ENCODE measurements at regions not wholly inside any gene's neighbourhood (a gene's known extent, or its start where the extent isn't known, plus 50 kb on each side); places are given as distances from the start of the nearest gene placed in this dataset.

- DNase-seq = no peak
Observed at GRCh38 chr6:138008791-138009190, 98.4 kb downstream of the PERP start.

DNA sequence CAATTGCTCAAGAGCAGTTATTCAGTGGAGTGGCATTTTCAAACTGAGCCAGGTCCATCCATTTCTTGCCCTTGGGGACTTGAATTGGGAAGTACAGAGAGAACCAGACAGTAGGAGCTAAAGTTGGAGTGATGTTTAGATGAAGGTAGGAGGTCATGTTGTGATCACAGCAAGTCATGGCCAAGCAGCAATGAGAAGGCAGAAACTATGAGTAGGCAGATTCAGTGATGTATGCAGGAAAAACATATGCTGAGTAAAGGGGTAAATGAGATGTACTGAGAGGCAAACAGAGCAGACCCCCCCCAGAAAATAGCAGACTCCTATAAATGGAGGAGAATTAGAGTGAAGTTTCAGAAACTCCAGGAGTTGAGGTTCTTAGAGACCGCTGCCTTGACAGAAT is 95.8 kb downstream of the PERP start:
- no peak for DNase-seq

- no peak for DNase-seq
Observed at GRCh38 chr6:138012682-138013081, 94.5 kb downstream of the PERP start.

DNA sequence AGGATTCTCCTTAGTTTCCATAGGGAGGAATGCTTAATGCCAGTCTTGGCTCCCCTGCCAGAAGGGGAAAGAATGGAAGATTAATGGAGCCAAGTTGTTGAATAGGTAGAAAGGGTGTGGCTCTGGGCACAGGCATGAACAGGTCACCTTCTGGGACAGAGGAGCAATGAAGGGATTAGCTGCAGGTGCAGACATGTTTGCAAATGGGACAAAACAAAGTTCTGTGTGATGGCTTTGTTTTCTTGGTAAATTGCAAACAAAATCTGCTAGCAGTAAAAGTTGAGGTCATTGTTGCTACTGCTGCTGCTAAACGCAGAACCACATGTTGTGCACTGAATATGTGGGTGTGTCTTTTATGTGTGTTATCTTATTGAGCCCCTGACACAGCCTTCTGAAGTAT is 93.3 kb downstream of the PERP start:
- DNase-seq = no peak

- DNase-seq = no peak
Observed at GRCh38 chr6:138017166-138017757, 90.0 kb downstream of the PERP start.

DNA sequence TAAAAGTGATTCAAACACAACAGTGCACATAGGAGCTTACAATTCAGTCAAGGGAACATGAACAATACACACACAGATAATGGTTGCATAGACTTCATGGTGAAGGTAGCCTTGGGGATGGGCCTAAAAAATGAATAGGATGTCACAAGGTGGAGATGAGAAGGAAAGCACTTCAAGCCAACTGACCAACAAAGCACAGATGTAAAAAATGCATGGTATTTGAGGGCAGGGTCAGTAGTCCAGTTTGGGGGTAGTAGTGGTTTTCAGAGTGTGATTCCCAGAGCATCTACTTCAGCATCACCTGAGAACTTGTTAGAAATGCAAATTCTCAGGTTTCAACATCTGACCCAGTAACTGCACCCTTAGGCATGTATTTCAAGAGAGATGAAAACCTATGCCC is 88.9 kb downstream of the PERP start:
- DNase-seq = no peak

DNA sequence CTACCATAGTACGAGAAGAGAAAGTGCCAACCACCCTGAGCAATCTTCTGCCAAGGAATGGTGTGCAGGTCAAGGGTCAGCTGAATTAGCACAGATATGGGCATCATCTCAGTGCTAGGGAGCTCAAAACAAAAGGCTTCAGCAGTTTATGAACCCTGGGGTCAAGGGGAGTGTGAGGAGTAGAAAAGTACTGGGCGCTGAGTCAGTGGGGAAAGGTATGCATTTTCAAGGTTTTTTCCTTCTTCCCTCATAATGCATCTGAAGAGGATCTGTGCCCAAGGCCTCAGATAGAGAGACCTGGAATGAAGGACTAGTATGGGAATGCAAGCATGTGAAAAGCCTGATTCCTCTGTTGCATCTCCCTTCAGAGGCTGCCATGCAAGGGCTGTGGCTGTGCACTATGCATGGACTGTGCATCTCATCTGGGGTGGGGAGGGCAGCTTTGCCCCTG is 81.7 kb downstream of the PERP start:
- DNase-seq = no peak

GRCh38 chr6:138026342-138026741 is 80.9 kb downstream of the PERP start:
- no peak for DNase-seq

GRCh38 chr6:138028893-138029292 is 78.3 kb downstream of the PERP start:
- DNase-seq = no peak

DNA sequence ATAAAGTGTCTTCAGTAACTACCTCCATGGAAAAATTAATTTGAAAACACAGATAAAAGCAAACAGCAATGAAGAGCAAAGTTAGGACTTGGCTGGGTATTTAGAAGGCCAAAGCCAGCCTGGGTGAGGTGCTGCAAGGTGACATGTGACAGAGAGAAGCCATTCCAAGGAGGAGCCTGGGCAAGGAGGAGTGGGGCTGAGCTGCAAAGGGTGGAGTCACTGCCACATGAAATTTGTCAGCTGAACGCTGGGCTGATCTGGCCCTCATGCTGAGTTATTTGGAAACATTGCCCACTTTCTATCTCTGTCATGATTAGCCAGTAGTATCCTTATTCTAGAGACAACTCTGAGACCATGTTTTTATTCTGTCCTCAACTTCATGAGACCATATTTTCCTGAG is 76.3 kb downstream of the PERP start:
- no peak for DNase-seq

DNA sequence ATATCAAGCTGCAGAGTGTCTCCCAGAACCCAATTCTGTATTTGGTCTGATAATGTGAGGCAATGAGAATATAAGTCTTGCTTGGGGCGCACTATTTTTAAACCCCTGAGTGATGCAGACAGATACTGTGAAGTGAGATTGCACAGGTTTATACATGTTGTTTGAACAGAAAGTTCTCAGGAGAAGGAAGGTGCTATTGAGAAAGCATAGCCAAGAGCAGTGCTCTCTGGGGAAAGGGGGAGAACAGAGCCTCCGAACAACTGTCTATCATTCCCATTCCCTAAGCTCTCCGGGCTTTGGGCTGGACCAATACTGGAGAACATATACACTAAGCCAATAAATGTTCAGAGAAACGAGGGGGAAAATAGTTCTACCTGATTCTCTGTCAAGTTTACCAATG is 75.8 kb downstream of the PERP start:
- DNase-seq = no peak

DNA sequence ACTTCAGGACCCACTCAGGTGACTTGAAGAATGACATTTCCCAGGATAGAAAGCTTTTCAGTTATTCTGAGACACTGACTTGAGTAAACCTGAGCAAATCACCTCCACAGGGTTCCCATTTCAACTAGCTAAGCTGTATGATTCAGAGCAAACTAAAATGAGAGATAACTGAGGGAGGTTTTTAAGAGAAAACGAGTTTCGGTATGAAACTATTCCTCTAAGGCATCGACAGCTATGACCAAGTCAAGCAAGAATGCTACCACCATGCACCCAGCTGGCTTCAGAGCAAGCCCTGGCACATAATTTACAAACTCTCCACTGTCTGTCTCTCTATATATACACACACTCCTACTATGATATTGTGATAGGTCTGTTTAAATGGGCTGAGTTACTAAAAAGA is 75.4 kb downstream of the PERP start:
- DNase-seq = no peak

- no peak for DNase-seq
Observed at GRCh38 chr6:138032571-138032970, 74.6 kb downstream of the PERP start.

- DNase-seq = no peak
Observed at GRCh38 chr6:138034229-138034628, 73.0 kb downstream of the PERP start.

GRCh38 chr6:138035070-138035469 is 72.1 kb downstream of the PERP start:
- DNase-seq = no peak

GRCh38 chr6:138036111-138036510 is 71.1 kb downstream of the PERP start:
- no peak for DNase-seq

DNA sequence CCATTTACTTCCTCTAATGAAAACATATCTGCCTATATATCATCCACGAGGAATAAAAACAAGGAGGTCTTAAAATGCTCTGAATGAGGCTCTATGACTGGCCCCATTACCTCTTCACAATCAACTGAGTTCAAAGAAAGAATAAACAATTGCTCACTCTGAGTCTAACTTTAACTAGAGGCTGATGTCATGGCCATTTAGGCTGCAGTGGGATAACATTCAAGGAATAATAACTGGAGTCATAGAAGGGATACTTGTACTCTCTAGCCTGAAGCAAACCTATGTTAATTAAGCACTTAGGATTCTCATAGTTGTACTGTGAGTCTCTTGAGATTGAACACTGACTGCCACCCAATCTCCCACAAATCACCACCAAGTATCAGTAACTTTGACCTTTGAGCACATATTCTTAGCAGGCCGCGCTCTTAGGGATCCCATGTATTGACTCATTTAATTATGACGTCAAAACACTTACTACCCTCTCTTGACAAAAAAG is 70.2 kb downstream of the PERP start:
- DNase-seq = no peak

GRCh38 chr6:138038142-138038870 is 68.9 kb downstream of the PERP start:
- DNase-seq = no peak
